ENCODE measurements at regions not wholly inside any gene's neighbourhood (a gene's known extent, or its start where the extent isn't known, plus 50 kb on each side); places are given as distances from the start of the nearest gene placed in this dataset.
A peak's percentile ranks its signal among the peaks of the same experiment; 100 is the strongest.

GRCh38 chr15:58331560-58331912 is 100.3 kb upstream of the LIPC start:
- H3K36me3 ChIP-seq (ENCODE audit: control insufficient read depth in 2 of 2, insufficient read depth in 2 of 2, low read length in 1 of 2), result no peaks in the 10 kb centered on the region
- no peak for DNase-seq (ENCODE audit: low read depth, low spot score)
- WGBS (ENCODE audit: insufficient coverage, insufficient replicate concordance, low lambda C conversion rate, missing lambda C conversion rate), result 45% methylated on average over 2 of the region's 2 CpGs
- no peak overlapping the region for H3K4me3 ChIP-seq
- BruUV-seq (replicated peaks), result no TSS peak
- SMC1A ChIA-PET (ENCODE audit: uncharacterized antibody, unreplicated experiment), result interaction anchor here (0.6 to 4.7 kb wide), 18 partner anchors 8 to 432 kb away, joined by 3 to 29 read pairs (median 4); no protein-coding TSS in a partner anchor
- no peaks in the 10 kb centered on the region for H3K27me3 ChIP-seq (replicated peaks in 1 of 2; ENCODE audit: control insufficient read depth in 2 of 2, insufficient read depth in 2 of 2, low read length in 1 of 2)
- no peaks in the 10 kb centered on the region for H4K20me1 ChIP-seq (ENCODE audit: control insufficient read depth, insufficient read depth)
- TF ChIP-seq GABPA (IDR thresholded peaks at IDR 0.05; ENCODE audit: low read depth) (no peak), RELA (IDR thresholded peaks at IDR 0.05; ENCODE audit: borderline replicate concordance, partially characterized antibody) (no peak), ZBED1 (IDR thresholded peaks at IDR 0.05; ENCODE audit: borderline replicate concordance) (no peak), USF2 (IDR thresholded peaks at IDR 0.05; ENCODE audit: borderline replicate concordance, low read depth, low read length) (no peak), SIN3A (IDR thresholded peaks at IDR 0.05; ENCODE audit: low read depth, low read length) (no peak), NKRF (conservative IDR thresholded peaks at IDR 0.05) (no peak), SRF (IDR thresholded peaks at IDR 0.05; ENCODE audit: low read depth in 2 of 2, low read length in 2 of 2) (no peak), SUZ12 (IDR thresholded peaks at IDR 0.05; ENCODE audit: unreplicated experiment) (no peak), BRCA1 (IDR thresholded peaks at IDR 0.05; ENCODE audit: low read depth, low read length) (no peak), PRDM15 (CRISPR knock-in tag; IDR thresholded peaks at IDR 0.05) (no peak), ZNF622 (IDR thresholded peaks at IDR 0.05) (no peak)
- POLR2A ChIA-PET, result interaction anchor here (1.0 kb wide), 1 partner anchor 186 kb away, joined by 3 read pairs; no protein-coding TSS in a partner anchor
- intact Hi-C loops (cut with micrococcal nuclease; ENCODE audit: unreplicated experiment), result no loop called here
- H3K27ac ChIP-seq (ENCODE audit: control insufficient read depth, insufficient read depth), result peak overlapping the region; percentile 81
- H3K9ac ChIP-seq (ENCODE audit: control insufficient read depth, insufficient read depth, low read length), result peak overlapping the region; percentile 55
- no peaks in the 10 kb centered on the region for H3K79me2 ChIP-seq (ENCODE audit: control insufficient read depth, insufficient read depth, low read length)
- in situ Hi-C loops (cut with MboI), result no loop called here
- peak overlapping the region; percentile 95 for H3K4me2 ChIP-seq (ENCODE audit: control insufficient read depth, insufficient read depth)
- FAIRE-seq, result no peak
- no peak for ATAC-seq
- H3K4me1 ChIP-seq (ENCODE audit: control insufficient read depth, insufficient read depth, low read length), result peaks cover 31% of the 10 kb centered on the region
- H2AFZ ChIP-seq (ENCODE audit: control insufficient read depth, low read depth, low read length), result peak overlapping the region; percentile 91
- RAD21 ChIA-PET (ENCODE audit: unreplicated experiment), result interaction anchor here (0.9 to 2.3 kb wide), 5 partner anchors 14 to 87 kb away, joined by 3 to 11 read pairs (median 3); no protein-coding TSS in a partner anchor
- H3K9me3 ChIP-seq (replicated peaks; ENCODE audit: control insufficient read depth, insufficient read depth, low read length), result no peaks in the 10 kb centered on the region; the same call in 1 of the 3 replicates
- CTCF ChIA-PET, result interaction anchor here (0.8 to 1.9 kb wide), 6 partner anchors 8 to 449 kb away, joined by 3 to 5 read pairs (median 3); no protein-coding TSS in a partner anchor
